ENCODE measurements at regions not wholly inside any gene's neighbourhood (a gene's known extent, or its start where the extent isn't known, plus 50 kb on each side); places are given as distances from the start of the nearest gene placed in this dataset.

- peaks cover 28% of the 10 kb centered on the region for H3K27me3 ChIP-seq (ENCODE audit: insufficient read depth, poor library complexity, severe bottlenecking)
- H3K27ac ChIP-seq (ENCODE audit: poor library complexity, severe bottlenecking) = no peak overlapping the region
- no peak for DNase-seq (ENCODE audit: low spot score)
- H3K36me3 ChIP-seq (ENCODE audit: low read depth) = no peaks in the 10 kb centered on the region
- H3K4me3 ChIP-seq (ENCODE audit: severe bottlenecking) = no peak overlapping the region
- no peaks in the 10 kb centered on the region for H3K9me3 ChIP-seq (ENCODE audit: severe bottlenecking)
- TF ChIP-seq, protein P1, sequence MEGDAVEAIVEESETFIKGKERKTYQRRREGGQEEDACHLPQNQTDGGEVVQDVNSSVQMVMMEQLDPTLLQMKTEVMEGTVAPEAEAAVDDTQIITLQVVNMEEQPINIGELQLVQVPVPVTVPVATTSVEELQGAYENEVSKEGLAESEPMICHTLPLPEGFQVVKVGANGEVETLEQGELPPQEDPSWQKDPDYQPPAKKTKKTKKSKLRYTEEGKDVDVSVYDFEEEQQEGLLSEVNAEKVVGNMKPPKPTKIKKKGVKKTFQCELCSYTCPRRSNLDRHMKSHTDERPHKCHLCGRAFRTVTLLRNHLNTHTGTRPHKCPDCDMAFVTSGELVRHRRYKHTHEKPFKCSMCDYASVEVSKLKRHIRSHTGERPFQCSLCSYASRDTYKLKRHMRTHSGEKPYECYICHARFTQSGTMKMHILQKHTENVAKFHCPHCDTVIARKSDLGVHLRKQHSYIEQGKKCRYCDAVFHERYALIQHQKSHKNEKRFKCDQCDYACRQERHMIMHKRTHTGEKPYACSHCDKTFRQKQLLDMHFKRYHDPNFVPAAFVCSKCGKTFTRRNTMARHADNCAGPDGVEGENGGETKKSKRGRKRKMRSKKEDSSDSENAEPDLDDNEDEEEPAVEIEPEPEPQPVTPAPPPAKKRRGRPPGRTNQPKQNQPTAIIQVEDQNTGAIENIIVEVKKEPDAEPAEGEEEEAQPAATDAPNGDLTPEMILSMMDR (IDR thresholded peaks at IDR 0.05; ENCODE audit: poor library complexity, severe bottlenecking) = no peak
- H3K4me1 ChIP-seq (ENCODE audit: insufficient read depth, poor library complexity, severe bottlenecking) = no peaks in the 10 kb centered on the region
- no peak for ATAC-seq (ENCODE audit: low read depth)
Measured at GRCh38 chr5:60209146-60209840, 315.8 kb upstream of the PDE4D start.

DNA sequence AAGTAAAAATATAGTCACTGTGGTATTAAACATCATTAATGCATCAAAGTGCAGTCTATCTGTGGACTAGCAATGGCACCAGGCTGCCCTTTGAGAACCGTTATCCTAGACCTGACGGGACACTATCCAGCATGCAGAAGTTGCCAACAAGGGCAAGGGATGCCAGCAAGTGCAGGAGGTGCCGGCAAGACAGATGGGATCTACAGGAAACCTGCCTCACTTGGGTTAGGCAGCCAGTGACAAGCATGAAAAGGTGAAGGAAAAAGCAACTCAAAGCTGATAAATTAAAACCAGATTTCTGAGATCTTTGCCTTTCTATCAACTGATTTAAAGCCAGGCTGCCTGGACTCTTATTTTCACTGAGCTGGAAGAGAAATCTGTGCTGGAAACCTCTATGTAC lies 315.2 kb upstream of the PDE4D start:
- DNase-seq (ENCODE audit: low spot score) (no peak), ATAC-seq (ENCODE audit: low read depth) (no peak)
- H3K36me3 ChIP-seq (ENCODE audit: low read depth) = no peaks in the 10 kb centered on the region
- H3K4me3 ChIP-seq (ENCODE audit: severe bottlenecking) = no peak overlapping the region
- H3K27ac ChIP-seq (ENCODE audit: poor library complexity, severe bottlenecking) = no peak overlapping the region
- H3K27me3 ChIP-seq (ENCODE audit: insufficient read depth, poor library complexity, severe bottlenecking) = peaks cover 28% of the 10 kb centered on the region
- H3K4me1 ChIP-seq (ENCODE audit: insufficient read depth, poor library complexity, severe bottlenecking) = no peaks in the 10 kb centered on the region
- TF ChIP-seq, protein P1 (IDR thresholded peaks at IDR 0.05; ENCODE audit: poor library complexity, severe bottlenecking) = no peak
- H3K9me3 ChIP-seq (ENCODE audit: severe bottlenecking) = no peaks in the 10 kb centered on the region

GRCh38 chr5:60207040-60207439 lies 313.5 kb upstream of the PDE4D start:
- no peak overlapping the region for H3K27ac ChIP-seq (ENCODE audit: poor library complexity, severe bottlenecking)
- H3K27me3 ChIP-seq (ENCODE audit: insufficient read depth, poor library complexity, severe bottlenecking) = peaks cover 28% of the 10 kb centered on the region
- no peaks in the 10 kb centered on the region for H3K9me3 ChIP-seq (ENCODE audit: severe bottlenecking)
- no peaks in the 10 kb centered on the region for H3K4me1 ChIP-seq (ENCODE audit: insufficient read depth, poor library complexity, severe bottlenecking)
- no peak for ATAC-seq (ENCODE audit: low read depth)
- H3K4me3 ChIP-seq (ENCODE audit: severe bottlenecking) = no peak overlapping the region
- H3K36me3 ChIP-seq (ENCODE audit: low read depth) = no peaks in the 10 kb centered on the region
- DNase-seq (ENCODE audit: low spot score) = no peak
- TF ChIP-seq, protein P1 (IDR thresholded peaks at IDR 0.05; ENCODE audit: poor library complexity, severe bottlenecking) = no peak

DNA sequence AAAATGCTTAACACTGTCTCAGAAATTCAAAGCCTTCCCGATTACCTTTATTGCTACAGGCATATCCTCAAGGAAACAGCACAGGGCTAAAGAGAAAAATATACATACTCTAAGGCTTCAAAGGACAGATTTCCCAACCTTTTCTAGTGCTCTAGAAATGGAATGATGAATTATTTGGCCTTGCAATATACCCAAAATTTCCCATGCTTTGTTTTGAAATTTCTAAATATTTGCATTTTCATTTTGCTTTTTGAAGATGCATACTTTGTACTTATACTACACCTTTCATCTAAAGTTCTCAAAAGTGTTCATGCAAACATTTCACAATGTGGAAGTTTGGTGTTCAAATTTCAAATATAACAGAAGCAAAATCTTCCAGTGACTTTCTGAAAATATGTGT lies 312.7 kb upstream of the PDE4D start:
- no peak overlapping the region for H3K4me3 ChIP-seq (ENCODE audit: severe bottlenecking)
- no peaks in the 10 kb centered on the region for H3K9me3 ChIP-seq (ENCODE audit: severe bottlenecking)
- no peak overlapping the region for H3K27ac ChIP-seq (ENCODE audit: poor library complexity, severe bottlenecking)
- no peaks in the 10 kb centered on the region for H3K36me3 ChIP-seq (ENCODE audit: low read depth)
- TF ChIP-seq, protein P1 (IDR thresholded peaks at IDR 0.05; ENCODE audit: poor library complexity, severe bottlenecking) = no peak
- ATAC-seq (ENCODE audit: low read depth) (no peak), DNase-seq (ENCODE audit: low spot score) (no peak)
- H3K4me1 ChIP-seq (ENCODE audit: insufficient read depth, poor library complexity, severe bottlenecking) = no peaks in the 10 kb centered on the region
- peaks cover 28% of the 10 kb centered on the region for H3K27me3 ChIP-seq (ENCODE audit: insufficient read depth, poor library complexity, severe bottlenecking)

GRCh38 chr5:60205071-60205470 lies 311.5 kb upstream of the PDE4D start:
- DNase-seq (ENCODE audit: low spot score) = no peak
- Histone ChIP-seq H3K27me3 (ENCODE audit: insufficient read depth, poor library complexity, severe bottlenecking) (peaks cover 26% of the 10 kb centered on the region), H3K4me1 (ENCODE audit: insufficient read depth, poor library complexity, severe bottlenecking) (no peaks in the 10 kb centered on the region), H3K9me3 (ENCODE audit: severe bottlenecking) (no peaks in the 10 kb centered on the region), H3K36me3 (ENCODE audit: low read depth) (no peaks in the 10 kb centered on the region), H3K27ac (ENCODE audit: poor library complexity, severe bottlenecking) (no peak overlapping the region), H3K4me3 (ENCODE audit: severe bottlenecking) (no peak overlapping the region)
- ATAC-seq (ENCODE audit: low read depth) = no peak
- TF ChIP-seq, protein P1 (IDR thresholded peaks at IDR 0.05; ENCODE audit: poor library complexity, severe bottlenecking) = no peak

Measured in RWPE2 (cell line).